T-cell (primary cell): ENCODE measurements at regions not wholly inside any gene's neighbourhood (a gene's known extent, or its start where the extent isn't known, plus 50 kb on each side); places are given as distances from the start of the nearest gene placed in this dataset.

ENCODE experiments used
- ATAC-seq, 4 experiments: fragments of 200-7000 bp in 3 of 4; fragments of 150-1000 bp in 1 of 4; cut with Tn5 transposase; replicated peaks in 1 of 4; 1 replicate in 3 of 4; 2 replicates in 1 of 4; pipeline ENCODE4 v1.10.0; 2021; ENCODE audit warnings: moderate library complexity in 3 of 4, mild to moderate bottlenecking in 2 of 4, moderate number of reproducible peaks in 1 of 4
- CTCF ChIA-PET, 2 donors: fragments of 300-600 bp; sonication (Branson Sonifier 250); formaldehyde crosslinking; loops; one replicate each; lab custom pipeline; 2022; ENCODE audit warnings: antibody characterized with exemption in 2 of 2; lab: Charles Lee
- POLR2A ChIA-PET, 2 donors: fragments of 300-600 bp; sonication (Branson Sonifier 250); formaldehyde crosslinking; loops; one replicate each; lab custom pipeline; 2022; ENCODE audit warnings: antibody characterized with exemption in 2 of 2; lab: Charles Lee
- DNase-seq, 35 experiments: peaks; one replicate each; pipeline versions ENCODE4 v3.0.0 to v3.0.0-alpha.2; 2013 to 2023
- H3K27ac ChIP-seq: one replicate; pipeline ENCODE4 v1.5.1; 2013; ENCODE audit warnings: low read length
- H3K27me3 ChIP-seq, 2 experiments: replicated peaks in 1 of 2; 1 replicate in 1 of 2; 2 replicates in 1 of 2; pipeline versions ENCODE4 v1.6.1 to v1.7.0; 2013; ENCODE audit warnings: low read length in 1 of 2, mixed read lengths in 1 of 2; ENCODE audit not compliant: control insufficient read depth in 2 of 2, insufficient read depth in 2 of 2; ENCODE audit errors: extremely low read depth in 1 of 2
- H3K36me3 ChIP-seq, 2 donors: 1 replicate in 1 of 2; 2 replicates in 1 of 2; pipeline versions ENCODE4 v1.6.1 to v1.7.0; 2013; ENCODE audit warnings: low read length in 1 of 2; ENCODE audit not compliant: control insufficient read depth in 2 of 2, insufficient read depth in 1 of 2; ENCODE audit errors: extremely low read depth in 1 of 2
- H3K4me1 ChIP-seq, 2 experiments: 1 replicate in 1 of 2; 2 replicates in 1 of 2; pipeline versions ENCODE4 v1.6.1 to v1.7.0; 2013; ENCODE audit warnings: low read length in 2 of 2, mixed read lengths in 1 of 2; ENCODE audit not compliant: insufficient read depth in 2 of 2, control insufficient read depth in 1 of 2; ENCODE audit errors: extremely low read depth in 1 of 2
- H3K4me3 ChIP-seq, 2 donors: 1 replicate in 1 of 2; 2 replicates in 1 of 2; pipeline versions ENCODE4 v1.5.1 to v1.7.0; 2013; ENCODE audit warnings: mild to moderate bottlenecking in 2 of 2, low read length in 1 of 2, moderate library complexity in 1 of 2; ENCODE audit not compliant: control insufficient read depth in 1 of 2; ENCODE audit errors: extremely low read depth in 1 of 2
- H3K9me3 ChIP-seq: 2 replicates; pipeline ENCODE4 v1.7.0; 2013
- H3K27ac Mint-ChIP-seq, 2 donors: one replicate each; pipeline ENCODE4 v1.8.0; 2020 to 2021; ENCODE audit warnings: mild to moderate bottlenecking in 2 of 2, mixed read lengths in 2 of 2
- H3K27me3 Mint-ChIP-seq, 2 donors: one replicate each; pipeline ENCODE4 v1.8.0; 2021 to 2022; ENCODE audit warnings: mixed read lengths in 2 of 2
- H3K36me3 Mint-ChIP-seq: one replicate; pipeline ENCODE4 v1.8.0; 2021; ENCODE audit warnings: mixed read lengths
- H3K4me1 Mint-ChIP-seq, 3 donors: one replicate each; pipeline ENCODE4 v1.8.0; 2020 to 2022; ENCODE audit warnings: mixed read lengths in 3 of 3, mild to moderate bottlenecking in 1 of 3
- H3K4me3 Mint-ChIP-seq, 3 donors: one replicate each; pipeline ENCODE4 v1.8.0; 2020 to 2022; ENCODE audit warnings: mild to moderate bottlenecking in 3 of 3, mixed read lengths in 3 of 3, moderate library complexity in 3 of 3
- H3K9me3 Mint-ChIP-seq, 3 donors: one replicate each; pipeline ENCODE4 v1.8.0; 2020 to 2022; ENCODE audit warnings: mixed read lengths in 3 of 3
- WGBS: methylation state at CpG from one replicate; pipeline ENCODE4 v1.1.5; 2013; ENCODE audit warnings: missing lambda C conversion rate; ENCODE audit not compliant: insufficient coverage; 5-methylcytosine and 5-hydroxymethylcytosine counted together

- no peaks in the 10 kb centered on the region for H3K36me3 Mint-ChIP-seq
- Histone ChIP-seq H3K4me1 (no peaks in the 10 kb centered on the region), H3K27me3 (peaks cover 0 to 7% of the 10 kb centered on the region in 2 experiments), H3K36me3 (no peaks in the 10 kb centered on the region), H3K27ac (no peak overlapping the region), H3K9me3 (no peaks in the 10 kb centered on the region), H3K4me3 (no peak overlapping the region)
- H3K4me3 Mint-ChIP-seq = no peak overlapping the region
- no peaks in the 10 kb centered on the region for H3K9me3 Mint-ChIP-seq
- CTCF ChIA-PET = no interaction called here
- DNase-seq = no peak
- ATAC-seq = no peak
- POLR2A ChIA-PET = no interaction called here
- H3K27ac Mint-ChIP-seq = no peak overlapping the region
- 92% methylated on average over 2 of the region's 9 CpGs for WGBS
- H3K27me3 Mint-ChIP-seq = peaks cover 2 to 4% of the 10 kb centered on the region in 2 donors
- H3K4me1 Mint-ChIP-seq = no peaks in the 10 kb centered on the region
Measured at GRCh38 chr16:54484700-54485099, 198.1 kb upstream of the IRX3 start.

GRCh38 chr16:54482892-54483574 lies 196.4 kb upstream of the IRX3 start:
- peaks cover 0 to 5% (median 0%) of the 10 kb centered on the region in 3 donors for H3K9me3 Mint-ChIP-seq
- DNase-seq = no peak
- no peaks in the 10 kb centered on the region for H3K36me3 Mint-ChIP-seq
- no peaks in the 10 kb centered on the region for H3K4me1 Mint-ChIP-seq
- Histone ChIP-seq H3K9me3 (no peaks in the 10 kb centered on the region), H3K27me3 (peaks cover 0 to 7% of the 10 kb centered on the region in 2 experiments), H3K27ac (no peak overlapping the region), H3K36me3 (no peaks in the 10 kb centered on the region), H3K4me3 (no peak overlapping the region), H3K4me1 (no peaks in the 10 kb centered on the region)
- CTCF ChIA-PET = interaction anchor here in 1 of 2 donors (0.6 kb wide), 1 partner anchor 671 kb away, joined by 3 read pairs; no protein-coding TSS in a partner anchor
- peaks cover 2 to 6% of the 10 kb centered on the region in 2 donors for H3K27me3 Mint-ChIP-seq
- no peak overlapping the region for H3K27ac Mint-ChIP-seq
- no peak for ATAC-seq
- no peak overlapping the region for H3K4me3 Mint-ChIP-seq
- 55% methylated on average over 4 of the region's 12 CpGs for WGBS
- POLR2A ChIA-PET = no interaction called here

DNA sequence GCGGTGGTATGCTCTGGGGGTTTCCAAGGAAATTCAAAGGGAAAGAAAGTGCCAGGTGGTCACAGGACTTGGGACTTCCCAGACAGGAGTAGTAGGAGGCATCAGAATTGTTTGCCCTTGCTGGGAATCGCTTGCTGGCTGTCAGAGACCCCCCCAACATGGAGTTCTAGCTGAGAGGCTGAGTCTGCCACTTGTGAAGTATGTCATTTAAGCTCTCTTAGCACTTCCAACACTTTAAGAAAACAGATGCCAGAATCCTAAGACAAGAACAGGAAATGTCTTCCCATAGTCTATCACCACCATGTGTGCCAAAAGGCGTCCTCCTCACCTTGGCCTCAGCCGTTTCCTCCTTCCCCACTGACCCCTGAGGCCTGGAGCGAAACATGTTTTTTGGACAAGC lies 193.8 kb upstream of the IRX3 start:
- Mint-ChIP-seq H3K4me1 (no peaks in the 10 kb centered on the region), H3K36me3 (no peaks in the 10 kb centered on the region), H3K27me3 (peaks cover 0 to 6% of the 10 kb centered on the region in 2 donors), H3K4me3 (no peak overlapping the region), H3K9me3 (peaks cover 0 to 9% (median 3%) of the 10 kb centered on the region in 3 donors), H3K27ac (no peak overlapping the region)
- DNase-seq (no peak), ATAC-seq (no peak)
- WGBS = no CpG with 5 or more reads among the region's 5 CpGs
- H3K27me3 ChIP-seq = peaks cover 0 to 7% of the 10 kb centered on the region in 2 experiments
- ChIA-PET POLR2A (interaction anchor here in 1 of 2 donors (0.5 kb wide), 1 partner anchor 625 kb away, joined by 3 read pairs; no protein-coding TSS in a partner anchor), CTCF (no interaction called here)
- H3K4me1 ChIP-seq = no peaks in the 10 kb centered on the region
- no peaks in the 10 kb centered on the region for H3K9me3 ChIP-seq
- H3K4me3 ChIP-seq = no peak overlapping the region
- H3K36me3 ChIP-seq = no peaks in the 10 kb centered on the region
- H3K27ac ChIP-seq = no peak overlapping the region

DNA sequence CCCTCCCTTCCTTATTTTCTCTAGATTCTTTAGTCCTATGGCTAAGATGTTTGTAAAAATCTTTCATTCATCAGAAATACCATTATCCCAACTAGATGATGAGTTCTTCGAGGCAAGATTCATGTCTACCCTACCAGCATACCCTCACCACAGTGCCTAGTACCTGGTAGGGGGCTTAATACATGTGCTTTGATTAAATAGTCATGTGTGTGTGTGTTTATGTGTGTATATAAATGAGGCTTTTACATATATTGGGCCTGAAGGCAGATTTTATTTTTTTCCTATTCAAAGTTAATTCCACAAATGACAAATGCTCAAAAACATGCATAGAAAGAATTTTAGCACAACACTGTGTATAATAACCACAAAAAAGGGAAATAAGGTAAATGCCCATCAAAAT lies 193.0 kb upstream of the IRX3 start:
- H3K9me3 Mint-ChIP-seq = peaks cover 0 to 11% (median 3%) of the 10 kb centered on the region in 3 donors
- H3K27me3 ChIP-seq = peaks cover 0 to 7% of the 10 kb centered on the region in 2 experiments
- ATAC-seq (no peak), DNase-seq (no peak)
- H3K36me3 Mint-ChIP-seq = no peaks in the 10 kb centered on the region
- ChIA-PET CTCF (no interaction called here), POLR2A (no interaction called here)
- no peaks in the 10 kb centered on the region for H3K4me1 Mint-ChIP-seq
- no CpG with 5 or more reads among the region's 1 CpG for WGBS
- H3K9me3 ChIP-seq = no peaks in the 10 kb centered on the region
- no peaks in the 10 kb centered on the region for H3K36me3 ChIP-seq
- no peak overlapping the region for H3K4me3 Mint-ChIP-seq
- no peak overlapping the region for H3K27ac Mint-ChIP-seq
- H3K4me3 ChIP-seq = no peak overlapping the region
- H3K27me3 Mint-ChIP-seq = peaks cover 0 to 6% of the 10 kb centered on the region in 2 donors
- no peaks in the 10 kb centered on the region for H3K4me1 ChIP-seq
- H3K27ac ChIP-seq = no peak overlapping the region

GRCh38 chr16:54477714-54478113 lies 191.1 kb upstream of the IRX3 start:
- POLR2A ChIA-PET = no interaction called here
- H3K27ac Mint-ChIP-seq = no peak overlapping the region
- H3K4me1 ChIP-seq = no peaks in the 10 kb centered on the region
- no peak overlapping the region for H3K27ac ChIP-seq
- 76% methylated on average over 6 of the region's 6 CpGs for WGBS
- no peak overlapping the region for H3K4me3 ChIP-seq
- H3K27me3 Mint-ChIP-seq = peaks cover 1 to 12% of the 10 kb centered on the region in 2 donors
- H3K9me3 Mint-ChIP-seq = peaks cover 0 to 11% (median 3%) of the 10 kb centered on the region in 3 donors
- no peaks in the 10 kb centered on the region for H3K9me3 ChIP-seq
- no peaks in the 10 kb centered on the region for H3K4me1 Mint-ChIP-seq
- ATAC-seq (no peak), DNase-seq (no peak)
- H3K4me3 Mint-ChIP-seq = no peak overlapping the region
- H3K36me3 ChIP-seq = no peaks in the 10 kb centered on the region
- CTCF ChIA-PET = no interaction called here
- H3K36me3 Mint-ChIP-seq = no peaks in the 10 kb centered on the region
- H3K27me3 ChIP-seq = peaks cover 0 to 7% of the 10 kb centered on the region in 2 experiments

DNA sequence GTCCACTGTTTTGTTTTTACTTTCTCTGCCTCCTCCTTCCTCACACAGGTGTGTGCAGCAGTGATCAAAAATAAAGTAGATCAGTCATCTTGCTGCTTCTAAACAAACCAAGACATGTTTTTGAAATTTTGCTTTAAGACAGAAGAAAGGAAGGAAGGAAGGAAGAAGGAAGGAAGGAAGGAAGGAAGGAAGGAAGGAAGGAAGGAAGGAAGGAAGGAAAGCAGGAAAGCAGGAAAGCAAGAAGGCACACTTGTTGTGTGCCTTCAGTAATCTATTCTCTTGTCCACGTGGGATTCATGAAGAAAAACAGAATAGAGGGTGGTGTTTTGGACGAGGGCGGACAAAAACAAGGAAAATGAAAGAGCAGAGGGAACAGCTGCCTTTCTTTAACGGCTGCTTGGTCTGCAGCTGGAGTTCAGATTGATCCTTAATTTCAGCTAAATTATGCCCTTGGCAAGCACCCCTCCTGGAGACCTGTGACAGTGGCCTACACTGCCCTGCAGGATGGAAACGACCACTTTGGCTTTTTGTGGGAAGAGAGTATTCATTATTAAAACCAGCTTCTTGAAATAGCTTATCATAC lies 188.5 kb upstream of the IRX3 start:
- Mint-ChIP-seq H3K27ac (no peak overlapping the region), H3K4me3 (no peak overlapping the region), H3K27me3 (peaks cover 1 to 26% of the 10 kb centered on the region in 2 donors), H3K9me3 (peaks cover 0 to 15% (median 3%) of the 10 kb centered on the region in 3 donors), H3K36me3 (no peaks in the 10 kb centered on the region), H3K4me1 (no peaks in the 10 kb centered on the region)
- POLR2A ChIA-PET = no interaction called here
- no peak for ATAC-seq
- H3K9me3 ChIP-seq = no peaks in the 10 kb centered on the region
- CTCF ChIA-PET = interaction anchor here in 1 of 2 donors (0.7 kb wide), 1 partner anchor 465 kb away, joined by 3 read pairs; no protein-coding TSS in a partner anchor
- no peaks in the 10 kb centered on the region for H3K4me1 ChIP-seq
- no peaks in the 10 kb centered on the region for H3K36me3 ChIP-seq
- WGBS = 65% methylated on average over 4 of the region's 5 CpGs
- H3K4me3 ChIP-seq = no peak overlapping the region
- no peak overlapping the region for H3K27ac ChIP-seq
- no peak for DNase-seq
- H3K27me3 ChIP-seq = no peaks in the 10 kb centered on the region
